GM10248 (cell line): ENCODE measurements at regions not wholly inside any gene's neighbourhood (a gene's known extent, or its start where the extent isn't known, plus 50 kb on each side); places are given as distances from the start of the nearest gene placed in this dataset.

Experiments
- CTCF ChIA-PET: fragments of 300-600 bp; sonication (Branson Sonifier 250); formaldehyde crosslinking; extraction: SDS; loops from one replicate; lab custom pipeline; 2021; ENCODE audit warnings: antibody characterized with exemption; lab: Yijun Ruan, JAX
- POLR2A ChIA-PET: fragments of 350-650 bp; sonication (Branson Sonifier 250); formaldehyde crosslinking; extraction: SDS; loops from one replicate; lab custom pipeline; 2020; ENCODE audit warnings: antibody characterized with exemption; lab: Yijun Ruan, JAX
- DNase-seq: peaks from one replicate; pipeline ENCODE4 v3.0.0; 2012; ENCODE audit errors: extremely low spot score
- TF ChIP-seq, protein P1 (sequence below): IDR thresholded peaks from 2 replicates; pipeline ENCODE4 v1.5.1; 2012; ENCODE audit warnings: mild to moderate bottlenecking, low read depth; ENCODE audit errors: extremely low read depth, missing control alignments, control extremely low read depth

DNA sequence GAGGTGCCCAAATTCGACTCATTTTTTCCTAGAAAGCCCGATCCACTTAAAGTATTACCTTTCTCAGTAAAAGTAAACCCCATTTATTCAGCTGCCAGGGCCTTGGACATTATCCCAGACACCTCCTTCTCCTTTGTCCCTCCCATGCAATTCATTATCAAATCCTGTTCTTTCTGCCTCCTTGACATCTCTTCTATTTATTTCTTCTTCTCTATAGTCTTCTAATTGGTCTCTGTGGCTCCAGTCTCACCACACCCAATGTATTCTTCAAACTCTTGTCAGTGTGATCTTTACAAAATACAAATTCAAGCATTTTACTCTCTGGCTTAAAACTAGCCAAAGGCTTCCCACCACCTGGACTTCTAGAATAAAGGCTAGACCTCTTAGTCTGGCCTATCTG, 120.3 kb downstream of the IL20RB start:
- no peak for DNase-seq
- CTCF ChIA-PET: interaction anchor here (1.1 to 1.2 kb wide), 2 partner anchors 44 to 46 kb away, joined by 3 read pairs; no protein-coding TSS in a partner anchor
- TF ChIP-seq, protein P1, sequence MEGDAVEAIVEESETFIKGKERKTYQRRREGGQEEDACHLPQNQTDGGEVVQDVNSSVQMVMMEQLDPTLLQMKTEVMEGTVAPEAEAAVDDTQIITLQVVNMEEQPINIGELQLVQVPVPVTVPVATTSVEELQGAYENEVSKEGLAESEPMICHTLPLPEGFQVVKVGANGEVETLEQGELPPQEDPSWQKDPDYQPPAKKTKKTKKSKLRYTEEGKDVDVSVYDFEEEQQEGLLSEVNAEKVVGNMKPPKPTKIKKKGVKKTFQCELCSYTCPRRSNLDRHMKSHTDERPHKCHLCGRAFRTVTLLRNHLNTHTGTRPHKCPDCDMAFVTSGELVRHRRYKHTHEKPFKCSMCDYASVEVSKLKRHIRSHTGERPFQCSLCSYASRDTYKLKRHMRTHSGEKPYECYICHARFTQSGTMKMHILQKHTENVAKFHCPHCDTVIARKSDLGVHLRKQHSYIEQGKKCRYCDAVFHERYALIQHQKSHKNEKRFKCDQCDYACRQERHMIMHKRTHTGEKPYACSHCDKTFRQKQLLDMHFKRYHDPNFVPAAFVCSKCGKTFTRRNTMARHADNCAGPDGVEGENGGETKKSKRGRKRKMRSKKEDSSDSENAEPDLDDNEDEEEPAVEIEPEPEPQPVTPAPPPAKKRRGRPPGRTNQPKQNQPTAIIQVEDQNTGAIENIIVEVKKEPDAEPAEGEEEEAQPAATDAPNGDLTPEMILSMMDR: no peak
- POLR2A ChIA-PET: no interaction called here

DNA sequence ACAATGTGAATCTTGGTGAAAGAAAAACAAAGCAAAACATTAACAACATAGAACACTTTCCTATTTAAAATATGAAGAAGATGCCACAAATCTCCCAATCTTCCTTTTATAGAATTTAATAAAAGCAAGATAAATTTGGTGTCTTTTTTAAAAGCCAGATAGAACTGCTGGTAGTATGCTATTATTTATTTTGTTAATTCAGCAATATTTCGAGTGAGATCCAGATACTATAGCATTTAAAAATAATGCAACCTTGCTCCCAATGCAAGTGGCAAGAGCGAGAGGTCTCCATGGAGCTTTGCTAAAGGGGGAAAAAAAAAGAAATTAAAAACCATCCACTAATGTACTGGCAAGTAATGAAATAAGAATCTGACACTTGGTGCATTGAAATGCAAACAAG, 121.8 kb downstream of the IL20RB start:
- ChIA-PET CTCF (no interaction called here), POLR2A (no interaction called here)
- TF ChIP-seq, protein P1: no peak
- no peak for DNase-seq

GRCh38 chr3:137081711-137082110, 123.9 kb downstream of the IL20RB start:
- ChIA-PET POLR2A (no interaction called here), CTCF (interaction anchor here (1.0 to 1.3 kb wide), 3 partner anchors 8 to 50 kb away, joined by 3 to 6 read pairs (median 3); no protein-coding TSS in a partner anchor)
- no peak for DNase-seq
- TF ChIP-seq, protein P1: no peak

GRCh38 chr3:137082763-137083162, 125.0 kb downstream of the IL20RB start:
- POLR2A ChIA-PET: no interaction called here
- DNase-seq: no peak
- CTCF ChIA-PET: interaction anchor here (3.0 kb wide), 1 partner anchor 23 kb away, joined by 11 read pairs; no protein-coding TSS in a partner anchor
- TF ChIP-seq, protein P1: no peak

- ChIA-PET CTCF (interaction anchor here (3.0 kb wide), 1 partner anchor 23 kb away, joined by 11 read pairs; no protein-coding TSS in a partner anchor), POLR2A (no interaction called here)
- DNase-seq: no peak
- TF ChIP-seq, protein P1: no peak
Observed at GRCh38 chr3:137083332-137083731, 125.5 kb downstream of the IL20RB start.

DNA sequence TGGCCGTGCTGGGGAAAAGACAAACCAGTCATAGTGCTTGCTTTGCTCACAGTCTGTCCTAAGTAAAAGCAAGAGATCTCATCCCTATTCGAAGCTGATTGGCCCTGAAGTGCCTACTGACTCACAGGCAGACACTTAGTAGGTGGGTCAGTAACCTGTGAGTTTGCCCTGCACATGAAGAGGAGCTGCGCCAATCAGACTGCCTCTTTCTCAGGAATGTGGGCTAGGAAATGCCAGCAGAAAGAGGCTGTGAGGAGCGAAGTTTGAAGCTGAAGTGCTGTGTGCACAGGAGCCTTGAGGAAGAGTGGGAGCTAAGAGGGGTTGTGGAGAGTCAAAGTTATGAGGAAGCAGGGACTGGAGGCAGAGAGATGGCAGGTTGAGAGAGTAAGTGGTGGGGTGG, 126.8 kb downstream of the IL20RB start:
- CTCF ChIA-PET: interaction anchor here (1.1 to 3.0 kb wide), 3 partner anchors 12 to 26 kb away, joined by 4 to 11 read pairs (median 4); no protein-coding TSS in a partner anchor
- no peak for DNase-seq
- POLR2A ChIA-PET: no interaction called here
- TF ChIP-seq, protein P1: no peak
